HG03060 (cell line): ENCODE measurements at regions not wholly inside any gene's neighbourhood (a gene's known extent, or its start where the extent isn't known, plus 50 kb on each side); places are given as distances from the start of the nearest gene placed in this dataset.
"Not testable (repeated sequence)": the region's sequence is repeated elsewhere in the genome, so short reads cannot be mapped to it uniquely, and the experiment has no call there.

Experiments used
- ATAC-seq: cut with Tn5 transposase; IDR thresholded peaks from one replicate; pipeline ENCODE4 v1.9.1; 2021; ENCODE audit warnings: low read depth, moderate number of reproducible peaks; ENCODE audit not compliant: unreplicated experiment

GRCh38 chr10:117492504-117492903, 50.0 kb upstream of the EMX2 start:
- ATAC-seq: no peak

DNA sequence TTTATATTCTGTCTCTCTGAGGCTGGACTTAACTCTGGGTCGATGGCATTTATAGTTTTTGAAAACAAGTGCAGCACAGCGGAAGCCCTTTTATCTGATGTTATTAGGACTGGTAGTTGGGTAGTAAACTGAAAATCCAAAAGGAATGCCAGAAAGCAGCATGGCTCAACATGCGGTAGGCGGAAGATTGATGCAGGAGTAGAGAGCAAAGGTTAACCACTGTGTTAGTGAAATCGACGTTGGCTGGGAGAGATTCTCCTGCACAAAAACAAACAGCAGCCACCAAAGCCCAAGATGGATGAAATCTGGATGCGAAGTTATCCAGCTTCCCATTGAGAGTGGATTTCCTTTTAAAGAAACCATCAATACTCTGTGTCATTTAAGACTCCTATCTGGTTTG, 54.5 kb upstream of the EMX2 start:
- ATAC-seq: no peak

DNA sequence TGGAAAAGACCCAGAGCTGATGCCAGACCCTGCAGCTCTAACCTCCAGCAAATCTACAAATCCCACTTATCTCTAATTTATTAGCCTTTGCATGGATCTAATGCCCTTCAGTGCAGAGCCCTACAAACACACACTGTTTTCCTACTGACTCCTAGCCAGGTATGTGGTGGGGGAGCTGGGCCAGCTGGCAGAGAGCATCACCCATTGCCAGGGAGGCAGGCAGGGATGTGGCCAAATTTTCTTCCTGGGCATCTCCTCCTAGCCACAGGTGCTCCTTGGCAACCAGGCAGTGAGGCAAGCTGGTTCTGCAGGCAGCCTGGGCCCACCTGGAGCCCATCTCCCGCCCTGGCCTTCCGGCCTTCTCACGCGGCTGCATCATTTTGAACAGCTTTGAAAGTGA, 55.9 kb upstream of the EMX2 start:
- no peak for ATAC-seq

- no peak for ATAC-seq
Observed at GRCh38 chr10:117483056-117483590, 59.4 kb upstream of the EMX2 start.

- not testable (repeated sequence) for ATAC-seq
Observed at GRCh38 chr10:117481011-117481410, 61.5 kb upstream of the EMX2 start.

- ATAC-seq: no peak
Observed at GRCh38 chr10:117480097-117480496, 62.4 kb upstream of the EMX2 start.

GRCh38 chr10:117477961-117478670, 64.4 kb upstream of the EMX2 start:
- ATAC-seq: no peak

DNA sequence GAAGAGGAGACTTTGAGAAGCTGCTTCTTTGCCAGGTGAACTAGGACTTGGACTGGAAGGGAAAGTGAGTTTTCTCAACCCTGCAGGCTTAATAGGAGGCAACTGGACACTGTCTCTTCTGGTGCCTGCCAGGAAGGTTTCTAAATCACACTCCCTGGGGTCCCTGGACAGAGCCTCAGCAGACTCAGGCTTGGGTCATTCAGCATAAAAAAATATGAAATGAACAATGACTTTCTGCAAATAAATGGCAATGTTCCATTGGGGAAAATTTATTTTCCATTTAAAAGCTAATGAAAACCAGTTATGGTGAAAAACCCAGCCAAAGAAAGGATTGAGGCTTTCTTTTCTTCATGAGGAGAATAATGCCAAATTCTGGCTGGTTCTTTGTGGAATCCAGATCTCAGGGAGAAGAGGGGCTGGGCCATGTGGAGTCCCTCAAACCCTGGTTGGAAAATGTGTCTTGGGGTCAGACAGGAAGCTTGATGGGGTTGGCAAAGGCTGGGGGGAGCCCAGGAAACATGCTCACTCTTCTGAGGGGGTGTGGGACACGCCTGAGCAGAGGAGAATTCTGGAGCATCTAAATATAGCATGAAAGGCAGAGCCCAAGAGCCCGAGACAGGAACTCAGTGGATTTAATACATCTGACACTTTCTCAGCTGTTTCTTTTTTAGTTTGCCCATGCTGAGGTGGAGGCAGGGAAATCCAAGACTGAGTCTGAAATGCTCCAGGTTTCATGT, 65.2 kb upstream of the EMX2 start:
- ATAC-seq: no peak

DNA sequence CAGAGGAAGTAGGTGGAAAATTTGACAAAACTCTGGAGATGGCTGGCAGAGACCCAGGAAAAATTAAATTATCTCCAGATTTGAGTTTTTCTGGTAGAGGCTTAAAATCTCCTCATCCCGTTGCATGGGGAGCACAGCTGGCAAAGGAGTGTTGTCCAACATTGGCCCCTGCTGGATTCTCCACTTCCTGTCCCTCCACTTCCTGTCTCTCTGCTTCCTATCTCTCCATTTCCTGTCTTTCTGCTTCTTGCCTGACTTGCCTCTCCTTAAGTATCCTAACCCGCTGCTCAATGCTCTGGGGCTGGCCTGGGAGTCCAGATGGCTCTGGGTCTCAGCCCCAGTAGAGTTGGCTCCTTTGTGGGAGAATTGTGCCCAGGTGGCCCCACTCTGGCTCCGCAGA, 65.8 kb upstream of the EMX2 start:
- ATAC-seq: no peak

DNA sequence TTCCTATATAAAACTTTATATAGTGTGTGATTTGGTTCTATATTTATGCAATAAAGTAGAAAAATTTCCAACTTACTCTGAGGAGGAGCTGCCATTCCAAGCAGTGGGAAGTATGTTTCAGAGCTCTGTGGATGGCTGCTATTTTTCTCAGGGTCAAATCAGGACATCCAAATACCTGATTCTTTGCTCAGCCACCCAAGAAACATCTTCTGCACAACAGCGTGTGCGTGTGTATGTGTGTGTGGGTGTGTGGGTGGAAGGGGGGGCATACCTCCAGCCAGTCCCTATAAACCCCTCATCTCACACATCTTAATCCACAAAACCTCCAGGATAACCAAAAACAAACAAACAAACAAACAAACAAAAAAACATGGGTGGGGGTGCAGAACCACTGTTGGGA, 66.3 kb upstream of the EMX2 start:
- ATAC-seq: no peak

DNA sequence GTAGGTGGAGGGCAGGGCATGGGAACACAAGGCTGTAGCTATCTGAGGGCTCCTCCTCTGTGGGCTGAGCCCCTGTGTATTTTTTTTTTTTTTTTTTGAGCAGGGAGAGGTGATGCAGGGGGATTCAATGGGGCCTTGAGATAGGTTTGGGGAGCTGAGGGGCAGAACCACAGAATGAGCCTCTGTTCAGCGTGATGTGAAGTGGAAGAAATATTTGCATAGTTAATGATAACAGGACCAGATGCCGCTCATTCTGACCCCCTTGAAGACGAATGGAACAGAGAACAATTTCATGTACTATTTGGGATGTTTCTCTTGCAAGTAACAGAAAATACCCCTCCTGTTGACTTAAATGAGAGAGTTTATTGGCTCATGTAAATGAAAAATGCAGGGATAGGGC, 69.7 kb upstream of the EMX2 start:
- peak; percentile 69 for ATAC-seq

- no peak for ATAC-seq
Observed at GRCh38 chr10:117471344-117471874, 71.1 kb upstream of the EMX2 start.

- no peak for ATAC-seq
Observed at GRCh38 chr10:117470733-117471132, 71.8 kb upstream of the EMX2 start.

GRCh38 chr10:117468665-117469064, 73.9 kb upstream of the EMX2 start:
- ATAC-seq: no peak

DNA sequence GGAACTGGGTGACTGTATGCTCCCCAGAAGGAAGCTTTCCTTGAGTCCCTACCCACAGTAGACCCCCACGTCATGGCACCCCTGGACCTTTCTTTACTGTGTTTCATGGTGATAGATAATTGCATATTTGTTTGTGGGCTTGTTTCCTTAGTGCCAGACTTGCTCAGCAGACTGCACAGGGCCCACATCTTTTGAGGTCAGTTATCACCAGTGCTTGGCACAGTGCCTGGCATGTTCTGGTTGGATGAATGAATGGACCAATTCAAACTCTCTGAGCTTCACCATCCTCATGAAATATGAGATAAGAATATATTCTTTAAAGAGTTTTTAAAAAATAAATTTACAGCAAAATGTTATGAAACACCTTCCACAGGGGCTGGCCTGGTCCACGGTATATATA, 78.4 kb upstream of the EMX2 start:
- no peak for ATAC-seq

GRCh38 chr10:117463545-117463920, 79.0 kb upstream of the EMX2 start:
- ATAC-seq: no peak

GRCh38 chr10:117462816-117463544, 79.6 kb upstream of the EMX2 start:
- no peak for ATAC-seq

- no peak for ATAC-seq
Observed at GRCh38 chr10:117462424-117462792, 80.1 kb upstream of the EMX2 start.

- ATAC-seq: no peak
Observed at GRCh38 chr10:117461766-117462423, 80.7 kb upstream of the EMX2 start.

DNA sequence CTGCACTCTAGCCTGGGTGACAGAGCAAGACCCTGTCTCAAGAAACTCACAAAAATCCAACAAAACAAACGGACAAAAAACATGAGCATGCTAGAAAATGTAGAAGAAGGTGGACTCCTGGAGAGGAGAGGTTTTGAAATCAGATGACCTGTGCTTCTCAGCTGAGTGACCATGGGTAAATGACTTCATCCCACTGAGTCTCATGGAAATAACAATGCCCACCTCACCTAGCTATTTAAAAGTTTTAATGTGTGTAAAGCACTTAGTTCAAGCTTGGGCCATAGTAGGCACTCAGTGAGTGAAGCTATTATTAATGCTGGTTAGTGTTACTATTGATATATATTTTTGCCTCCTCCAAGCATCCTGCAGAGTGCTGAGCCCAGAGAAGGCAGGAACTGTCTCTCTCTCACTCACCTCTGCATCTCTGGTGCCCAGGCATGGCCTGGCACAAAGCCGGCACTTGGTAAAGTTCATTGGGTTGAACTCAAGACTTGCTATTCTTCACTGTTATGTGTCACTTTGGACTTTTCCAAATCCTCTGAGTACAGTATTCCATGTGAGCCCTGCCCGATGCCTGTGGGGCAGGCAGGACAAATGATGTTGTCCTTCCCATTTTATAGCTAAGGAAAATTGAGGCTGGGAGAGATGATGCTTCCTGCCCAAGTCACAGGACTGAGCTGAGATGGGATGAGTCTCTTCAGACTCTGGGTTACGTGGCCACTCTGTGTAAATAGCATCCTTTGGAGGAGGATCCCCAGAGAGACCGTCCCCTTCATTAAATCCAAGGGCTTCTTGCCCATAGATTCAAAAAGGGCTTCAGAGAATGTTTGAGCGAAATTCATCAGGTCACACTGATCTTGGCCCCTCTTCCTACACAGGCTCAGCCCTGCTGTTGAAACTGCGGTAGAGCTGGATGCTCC, 81.4 kb upstream of the EMX2 start:
- ATAC-seq: no peak
